ENCODE measurements at regions not wholly inside any gene's neighbourhood (a gene's known extent, or its start where the extent isn't known, plus 50 kb on each side); places are given as distances from the start of the nearest gene placed in this dataset.

DNA sequence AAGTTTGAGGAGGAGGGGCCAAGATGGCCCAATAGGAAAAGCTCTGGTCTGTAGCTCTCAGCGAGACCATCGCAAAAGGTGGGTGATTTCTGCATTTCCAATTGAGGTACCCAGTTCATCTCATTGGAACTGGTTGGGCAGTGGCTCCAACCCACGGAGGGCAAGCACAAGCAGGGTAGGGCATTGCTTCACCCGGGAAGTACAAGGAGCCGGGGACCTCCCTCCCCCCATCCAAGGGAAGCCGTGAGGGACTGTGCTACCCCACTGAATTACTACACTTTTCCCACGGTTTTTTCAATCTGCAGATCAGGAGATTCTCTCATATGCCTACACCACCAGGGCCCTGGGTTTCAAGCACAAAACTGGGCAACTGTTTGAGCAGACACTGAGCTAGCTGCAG lies 58.0 kb upstream of the EFCAB3 start:
- no peaks in the 10 kb centered on the region for H3K4me1 ChIP-seq
- no peak overlapping the region for H3K4me3 ChIP-seq
- H3K27me3 ChIP-seq, result peaks cover 7% of the 10 kb centered on the region
- TF ChIP-seq, protein P1, sequence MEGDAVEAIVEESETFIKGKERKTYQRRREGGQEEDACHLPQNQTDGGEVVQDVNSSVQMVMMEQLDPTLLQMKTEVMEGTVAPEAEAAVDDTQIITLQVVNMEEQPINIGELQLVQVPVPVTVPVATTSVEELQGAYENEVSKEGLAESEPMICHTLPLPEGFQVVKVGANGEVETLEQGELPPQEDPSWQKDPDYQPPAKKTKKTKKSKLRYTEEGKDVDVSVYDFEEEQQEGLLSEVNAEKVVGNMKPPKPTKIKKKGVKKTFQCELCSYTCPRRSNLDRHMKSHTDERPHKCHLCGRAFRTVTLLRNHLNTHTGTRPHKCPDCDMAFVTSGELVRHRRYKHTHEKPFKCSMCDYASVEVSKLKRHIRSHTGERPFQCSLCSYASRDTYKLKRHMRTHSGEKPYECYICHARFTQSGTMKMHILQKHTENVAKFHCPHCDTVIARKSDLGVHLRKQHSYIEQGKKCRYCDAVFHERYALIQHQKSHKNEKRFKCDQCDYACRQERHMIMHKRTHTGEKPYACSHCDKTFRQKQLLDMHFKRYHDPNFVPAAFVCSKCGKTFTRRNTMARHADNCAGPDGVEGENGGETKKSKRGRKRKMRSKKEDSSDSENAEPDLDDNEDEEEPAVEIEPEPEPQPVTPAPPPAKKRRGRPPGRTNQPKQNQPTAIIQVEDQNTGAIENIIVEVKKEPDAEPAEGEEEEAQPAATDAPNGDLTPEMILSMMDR (IDR thresholded peaks at IDR 0.05), result no peak
- TF ChIP-seq POLR2AphosphoS5 (IDR thresholded peaks at IDR 0.05) (no peak), POLR2A (IDR thresholded peaks at IDR 0.05) (no peak), EP300 (IDR thresholded peaks at IDR 0.05) (no peak)
- H3K9me3 ChIP-seq, result no peaks in the 10 kb centered on the region
- DNase-seq (ENCODE audit: low spot score in 2 of 2), result no peak
- no peak overlapping the region for H3K27ac ChIP-seq
- no peaks in the 10 kb centered on the region for H3K36me3 ChIP-seq
- WGBS, result 90% methylated on average over 7 of the region's 7 CpGs

DNA sequence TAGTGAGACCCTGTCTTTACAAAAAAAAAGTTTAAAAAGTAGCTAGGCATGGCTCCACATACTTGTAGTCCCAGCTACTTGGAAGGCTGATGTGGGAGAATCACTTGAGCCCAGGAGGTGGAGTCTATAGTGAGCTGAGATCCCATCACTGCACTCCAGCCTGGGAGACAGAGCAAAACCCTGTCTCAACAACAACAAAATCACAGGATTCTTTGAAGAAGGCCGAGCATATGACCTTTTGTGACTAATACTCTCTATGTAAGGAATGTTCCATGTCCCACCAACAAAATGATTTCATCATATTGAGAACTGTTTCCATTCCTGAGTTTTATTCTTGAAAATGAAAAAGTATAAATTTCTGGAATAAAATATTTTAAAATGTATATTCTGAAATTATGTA lies 58.9 kb upstream of the EFCAB3 start:
- DNase-seq (ENCODE audit: low spot score in 2 of 2), result no peak
- Histone ChIP-seq H3K27me3 (peaks cover 7% of the 10 kb centered on the region), H3K4me1 (no peaks in the 10 kb centered on the region), H3K27ac (no peak overlapping the region), H3K36me3 (no peaks in the 10 kb centered on the region), H3K9me3 (no peaks in the 10 kb centered on the region), H3K4me3 (no peak overlapping the region)
- TF ChIP-seq EP300 (IDR thresholded peaks at IDR 0.05), result no peak
- TF ChIP-seq, protein P1 (IDR thresholded peaks at IDR 0.05), result no peak
- no peak for TF ChIP-seq POLR2A (IDR thresholded peaks at IDR 0.05)
- TF ChIP-seq POLR2AphosphoS5 (IDR thresholded peaks at IDR 0.05), result no peak
- WGBS, result 53% methylated on average over 1 of the region's 1 CpG

DNA sequence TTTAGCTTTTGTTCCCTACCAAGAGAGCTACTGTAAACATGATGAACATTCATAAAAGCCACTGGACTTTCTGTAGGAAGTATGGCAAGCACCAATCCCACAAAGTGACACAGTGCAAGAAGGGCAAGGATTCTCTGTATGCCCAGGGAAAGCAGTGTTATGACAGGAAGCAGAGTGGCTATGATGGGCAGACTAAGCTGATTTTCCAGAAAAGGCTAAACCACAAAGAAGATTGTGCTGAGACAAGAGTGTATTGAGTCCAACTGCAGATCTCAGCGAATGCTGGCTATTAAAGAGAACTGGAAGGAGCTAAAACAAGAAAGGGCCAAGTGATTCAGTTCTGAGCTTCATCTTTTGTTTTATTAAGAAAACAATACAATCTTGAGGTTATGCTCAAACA lies 60.5 kb upstream of the EFCAB3 start:
- Histone ChIP-seq H3K36me3 (no peaks in the 10 kb centered on the region), H3K27me3 (peaks cover 7% of the 10 kb centered on the region), H3K27ac (no peak overlapping the region), H3K9me3 (no peaks in the 10 kb centered on the region), H3K4me3 (no peak overlapping the region), H3K4me1 (no peaks in the 10 kb centered on the region)
- TF ChIP-seq, protein P1 (IDR thresholded peaks at IDR 0.05), result no peak
- 91% methylated on average over 1 of the region's 1 CpG for WGBS
- no peak for DNase-seq (ENCODE audit: low spot score in 2 of 2)

DNA sequence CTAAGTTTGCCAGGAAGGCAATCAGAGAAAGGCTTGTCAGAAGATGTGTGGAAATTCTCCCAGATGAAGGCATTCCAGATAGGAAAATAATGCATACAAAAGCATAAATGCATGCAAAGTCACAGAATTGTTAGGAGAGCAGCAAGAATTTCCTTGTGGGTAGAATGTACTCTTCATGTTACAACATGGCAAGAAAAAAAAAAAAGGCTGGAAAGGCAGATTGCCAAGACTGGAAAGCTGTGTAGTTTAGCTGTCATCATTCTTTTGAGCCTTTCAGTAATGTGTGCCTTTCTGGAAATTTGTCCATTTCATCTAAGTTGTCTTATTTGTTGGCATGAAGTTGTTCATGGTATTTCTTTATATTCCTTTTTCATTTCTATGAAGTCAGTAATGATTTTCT lies 71.0 kb upstream of the EFCAB3 start:
- H3K27ac ChIP-seq, result no peak overlapping the region

DNA sequence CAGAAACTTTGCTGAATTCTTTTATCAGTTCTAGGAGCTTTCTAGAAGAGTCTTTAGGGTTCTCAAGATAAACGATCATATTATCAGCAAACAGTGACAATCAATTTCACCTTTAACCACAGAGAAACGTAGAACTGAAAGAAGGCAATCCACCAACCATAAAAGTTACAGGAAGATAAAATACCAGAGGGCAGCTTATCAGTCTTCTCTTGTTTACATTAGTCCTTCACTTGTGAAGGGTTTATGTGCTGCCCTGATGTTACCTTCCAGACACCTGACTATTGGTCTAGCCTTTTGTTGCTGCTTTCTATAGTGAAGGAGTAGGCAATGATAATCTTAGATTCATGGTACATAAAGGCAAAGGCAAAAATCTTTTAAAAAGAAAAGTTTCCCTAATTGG lies 73.2 kb upstream of the EFCAB3 start:
- 53% methylated on average over 2 of the region's 2 CpGs for WGBS

More for the DNA sequence above, 71.0 kb upstream of the EFCAB3 start:
- no peak for TF ChIP-seq EP300 (IDR thresholded peaks at IDR 0.05)
- no peak for TF ChIP-seq POLR2AphosphoS5 (IDR thresholded peaks at IDR 0.05)
- TF ChIP-seq, protein P1 (IDR thresholded peaks at IDR 0.05), result no peak
- TF ChIP-seq POLR2A (IDR thresholded peaks at IDR 0.05), result no peak
- no peaks in the 10 kb centered on the region for H3K36me3 ChIP-seq
- H3K4me3 ChIP-seq, result no peak overlapping the region
- no peaks in the 10 kb centered on the region for H3K27me3 ChIP-seq
- H3K4me1 ChIP-seq, result no peaks in the 10 kb centered on the region
- DNase-seq (ENCODE audit: low spot score in 2 of 2), result no peak
- H3K9me3 ChIP-seq, result no peaks in the 10 kb centered on the region

More for the DNA sequence above, 73.2 kb upstream of the EFCAB3 start:
- H3K27me3 ChIP-seq, result no peaks in the 10 kb centered on the region
- no peaks in the 10 kb centered on the region for H3K36me3 ChIP-seq
- H3K9me3 ChIP-seq, result no peaks in the 10 kb centered on the region
- TF ChIP-seq POLR2A (IDR thresholded peaks at IDR 0.05) (no peak), EP300 (IDR thresholded peaks at IDR 0.05) (no peak), POLR2AphosphoS5 (IDR thresholded peaks at IDR 0.05) (no peak)
- TF ChIP-seq, protein P1 (IDR thresholded peaks at IDR 0.05), result no peak
- H3K4me3 ChIP-seq, result no peak overlapping the region
- no peak overlapping the region for H3K27ac ChIP-seq
- H3K4me1 ChIP-seq, result no peaks in the 10 kb centered on the region
- DNase-seq (ENCODE audit: low spot score in 2 of 2), result no peak

All from suprapubic skin (tissue), 4 donors.